Inflammatory macrophage treated with lipopolysaccharide for 4 hours (primary cell): ENCODE measurements at regions not wholly inside any gene's neighbourhood (a gene's known extent, or its start where the extent isn't known, plus 50 kb on each side); places are given as distances from the start of the nearest gene placed in this dataset.
A peak's percentile ranks its signal among the peaks of the same experiment; 100 is the strongest.
"Not testable (repeated sequence)": the region's sequence is repeated elsewhere in the genome, so short reads cannot be mapped to it uniquely, and the experiment has no call there.

Experiments used
- DNase-seq: peaks from one replicate; pipeline ENCODE4 v3.0.0-alpha.2; 2020

GRCh38 chr3:70736009-70736408 lies 423.6 kb upstream of the MDFIC2 start:
- DNase-seq, result no peak

DNA sequence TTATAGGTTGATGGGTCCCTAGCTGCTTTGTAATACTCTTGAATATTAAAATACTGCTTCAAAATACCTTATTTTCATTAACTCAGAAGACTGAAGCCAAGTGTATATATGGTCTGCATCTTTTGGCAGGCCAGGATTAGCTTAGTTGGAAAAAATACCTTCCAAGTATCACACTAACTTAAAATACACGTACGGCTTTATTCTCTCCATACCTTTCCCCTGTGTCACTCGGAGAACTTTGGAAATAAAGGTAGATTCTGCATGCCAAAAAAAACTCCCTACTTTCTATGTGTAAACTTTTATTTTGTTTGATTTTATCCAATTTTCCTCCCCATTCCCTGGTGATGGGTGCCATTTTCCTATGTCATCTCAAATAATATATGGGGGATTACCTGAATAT lies 422.3 kb upstream of the MDFIC2 start:
- no peak for DNase-seq

DNA sequence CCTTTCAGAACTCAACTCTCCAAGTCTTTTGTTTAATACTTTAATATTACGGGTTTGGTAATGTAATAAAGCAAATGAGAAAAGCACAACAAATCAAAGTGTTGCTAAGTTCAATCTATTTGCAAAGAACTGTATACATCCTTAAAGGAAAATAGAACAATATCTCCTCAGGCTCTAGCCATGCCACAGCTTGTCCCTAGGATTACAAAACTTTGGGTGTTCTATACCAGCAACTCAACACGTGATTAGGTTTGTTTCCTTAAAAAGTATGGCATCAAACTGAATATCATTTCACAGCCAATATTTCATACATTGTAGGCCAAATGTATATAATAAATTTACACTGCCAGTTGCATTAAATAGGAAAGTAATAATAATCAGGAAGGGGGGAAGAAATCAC lies 418.6 kb upstream of the MDFIC2 start:
- DNase-seq, result no peak

GRCh38 chr3:70729845-70730244 lies 417.4 kb upstream of the MDFIC2 start:
- no peak for DNase-seq

- no peak for DNase-seq
Measured at GRCh38 chr3:70728311-70728710, 415.9 kb upstream of the MDFIC2 start.

- no peak for DNase-seq
Measured at GRCh38 chr3:70726961-70727360, 414.5 kb upstream of the MDFIC2 start.

DNA sequence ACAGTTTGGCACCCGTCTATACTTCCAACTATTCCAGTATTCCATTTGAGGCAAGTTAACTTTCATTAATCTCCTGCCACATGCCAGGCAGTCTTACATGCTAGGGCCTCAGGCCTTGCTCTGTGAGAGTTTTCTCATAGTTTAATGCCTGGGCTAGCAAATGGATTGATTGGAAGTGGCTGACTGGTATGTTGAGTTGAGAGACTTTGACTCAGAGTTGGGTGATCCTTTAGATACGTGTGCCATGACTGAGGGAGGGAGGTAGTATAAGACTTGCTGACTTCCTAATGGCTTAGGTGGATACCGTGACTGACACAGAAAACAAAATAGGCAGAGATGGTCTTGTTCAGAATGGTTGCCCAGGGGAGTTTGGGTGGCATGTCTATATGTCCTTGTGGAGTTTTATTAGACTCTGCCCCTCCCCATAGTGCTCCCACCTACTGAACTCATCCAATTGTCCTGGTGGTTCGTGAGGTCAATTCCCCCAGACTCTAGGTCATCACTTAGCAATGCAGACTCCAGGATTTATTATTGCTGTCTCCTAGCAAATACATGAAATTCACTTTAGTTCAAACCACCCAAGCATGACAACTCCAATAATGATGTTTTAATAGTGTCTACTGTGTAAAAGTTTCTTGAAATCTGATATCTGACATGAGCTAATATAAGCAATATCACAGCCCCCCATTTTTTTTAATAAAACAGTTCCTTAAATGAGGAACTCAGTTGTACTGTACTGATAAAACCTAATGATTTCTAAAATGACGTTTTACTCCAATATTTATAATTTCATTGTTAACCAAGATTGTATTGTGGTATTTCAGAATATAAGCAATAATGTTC lies 413.9 kb upstream of the MDFIC2 start:
- no peak for DNase-seq

DNA sequence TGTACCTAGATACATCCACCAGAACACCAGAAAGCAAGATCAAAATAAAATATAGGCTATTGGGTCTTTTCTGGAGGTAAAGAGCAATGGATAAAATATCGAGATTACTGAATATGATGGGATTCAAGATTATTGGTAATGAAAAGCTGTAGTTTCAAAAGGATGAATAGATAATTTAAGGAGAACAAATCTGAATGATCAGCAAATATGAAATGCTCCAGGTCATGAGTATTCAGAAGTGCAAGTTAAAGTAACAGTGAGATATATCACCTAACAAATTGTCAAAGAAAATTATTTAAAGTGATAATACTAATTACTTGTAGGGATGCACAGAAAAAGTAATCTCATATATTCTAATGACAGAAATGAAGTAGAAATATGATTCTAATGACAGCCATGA lies 409.6 kb upstream of the MDFIC2 start:
- no peak for DNase-seq

GRCh38 chr3:70716832-70717231 lies 404.4 kb upstream of the MDFIC2 start:
- DNase-seq, result no peak

- no peak for DNase-seq
Measured at GRCh38 chr3:70712449-70713082, 400.1 kb upstream of the MDFIC2 start.

DNA sequence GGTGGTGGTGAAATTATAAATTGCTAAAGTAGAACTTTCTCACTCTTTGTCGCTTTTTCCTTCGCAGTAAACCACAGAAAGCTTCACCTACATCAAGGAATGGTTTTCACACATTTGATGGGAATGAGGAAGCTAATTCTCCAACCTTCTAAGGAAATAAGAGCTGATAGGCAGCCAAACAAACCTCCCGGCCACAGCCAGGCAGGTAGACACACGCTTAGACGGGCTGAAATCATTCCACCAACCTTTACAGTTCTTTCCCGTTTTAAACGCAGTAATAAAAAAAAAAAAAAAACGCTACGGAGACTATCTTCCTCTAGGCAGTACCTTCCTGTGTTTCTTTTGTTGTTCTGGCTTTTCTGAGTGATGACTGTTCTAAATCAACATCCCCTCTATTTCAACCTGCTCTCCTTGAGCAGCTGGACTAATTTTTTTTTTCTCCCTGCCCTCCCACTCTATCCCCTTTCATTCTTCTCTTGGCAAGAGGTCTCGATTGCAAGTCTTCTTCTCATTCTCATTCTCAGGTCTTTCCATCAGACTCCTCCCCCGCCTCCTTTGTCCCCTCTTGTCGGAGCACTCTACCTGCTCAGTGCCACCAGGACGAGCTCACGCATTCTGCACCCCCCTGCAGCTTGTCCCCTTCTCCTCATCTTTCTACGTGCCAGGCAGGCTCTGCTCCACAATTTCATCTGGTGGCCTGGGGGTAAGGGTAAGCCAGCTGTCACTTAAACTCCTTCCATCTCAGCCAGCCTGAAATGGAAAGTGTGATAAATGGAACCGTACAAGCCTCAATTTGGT lies 391.1 kb upstream of the MDFIC2 start:
- DNase-seq, result no peak

GRCh38 chr3:70702132-70702531 lies 389.7 kb upstream of the MDFIC2 start:
- no peak for DNase-seq

GRCh38 chr3:70684701-70685100 lies 372.3 kb upstream of the MDFIC2 start:
- DNase-seq, result no peak

- DNase-seq, result not testable (repeated sequence)
Measured at GRCh38 chr3:70675810-70676209, 363.4 kb upstream of the MDFIC2 start.

DNA sequence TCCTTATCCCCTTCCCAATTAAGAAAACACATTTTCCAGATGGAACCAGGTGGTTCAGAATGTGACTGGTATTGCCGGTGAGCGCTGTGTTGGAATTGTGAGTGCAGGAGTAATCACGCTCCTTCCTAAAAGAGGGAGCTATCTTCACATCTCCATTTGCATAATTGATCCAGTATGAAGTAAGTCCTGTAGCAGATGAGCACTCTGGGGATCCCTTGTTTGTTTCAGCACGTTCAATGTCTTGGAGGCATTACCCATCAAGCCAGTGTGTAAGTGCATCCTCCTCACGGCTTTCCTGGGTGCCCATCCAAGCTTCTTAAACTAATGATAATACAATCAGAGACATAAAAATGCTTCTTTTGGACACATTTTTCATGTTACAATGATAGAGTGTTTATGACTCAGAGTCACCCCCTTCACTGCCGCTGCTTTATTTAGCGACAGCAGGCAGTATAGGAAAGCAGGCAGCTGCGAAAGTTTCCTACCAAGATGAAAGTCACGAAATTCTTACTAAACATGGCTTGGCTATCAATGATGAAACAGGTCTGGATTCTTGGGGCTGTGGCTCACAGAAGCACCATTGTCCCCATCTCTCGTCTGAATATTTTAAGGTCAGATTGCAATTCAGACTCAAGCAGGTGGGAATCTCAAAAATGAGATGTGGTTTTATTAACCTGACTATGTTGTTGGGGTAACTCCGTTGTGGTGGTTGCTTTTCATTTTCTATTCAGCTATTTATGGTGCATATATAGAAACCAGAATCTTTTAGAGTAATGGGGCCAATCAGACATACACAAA lies 346.3 kb upstream of the MDFIC2 start:
- DNase-seq, result no peak

GRCh38 chr3:70657454-70657853 lies 345.0 kb upstream of the MDFIC2 start:
- DNase-seq, result no peak

GRCh38 chr3:70647823-70648222 lies 335.4 kb upstream of the MDFIC2 start:
- no peak for DNase-seq

DNA sequence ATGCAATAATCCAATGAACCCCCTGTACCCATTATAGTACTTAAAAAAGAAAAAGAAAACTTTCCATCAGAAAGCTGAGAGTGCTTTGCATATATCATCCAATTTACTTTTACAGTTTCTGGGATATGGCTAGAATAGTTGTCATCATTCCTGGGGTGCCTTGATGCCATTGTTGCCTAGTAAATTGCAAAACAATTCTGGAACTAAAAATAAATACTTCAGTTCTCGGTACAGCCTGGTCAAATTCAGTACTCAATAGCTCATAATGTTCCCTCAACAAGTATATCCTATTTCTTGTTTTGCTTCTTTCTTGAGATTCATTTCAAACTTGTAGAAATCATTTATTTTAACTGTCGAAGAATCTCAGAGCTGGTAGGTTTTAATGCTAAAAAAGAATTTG lies 334.7 kb upstream of the MDFIC2 start:
- DNase-seq, result no peak

DNA sequence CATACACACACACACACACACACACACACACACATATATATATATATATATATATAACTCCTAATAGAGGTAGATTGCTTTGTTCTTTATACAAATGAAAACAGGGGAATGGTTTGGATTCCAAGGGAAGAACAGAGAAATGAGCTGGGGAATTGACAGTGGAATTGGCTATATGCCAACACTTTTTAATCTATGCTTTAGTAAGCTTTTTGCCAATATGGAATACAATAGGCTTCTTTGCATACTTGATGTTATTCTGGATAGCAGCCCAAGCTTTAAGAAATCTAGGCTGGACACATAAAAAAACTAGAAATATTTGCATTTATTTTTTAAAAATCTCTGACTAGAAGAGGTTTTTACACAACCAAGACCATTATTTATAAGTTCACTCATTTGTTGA lies 334.2 kb upstream of the MDFIC2 start:
- no peak for DNase-seq

- DNase-seq, result no peak
Measured at GRCh38 chr3:70640481-70640880, 328.0 kb upstream of the MDFIC2 start.

DNA sequence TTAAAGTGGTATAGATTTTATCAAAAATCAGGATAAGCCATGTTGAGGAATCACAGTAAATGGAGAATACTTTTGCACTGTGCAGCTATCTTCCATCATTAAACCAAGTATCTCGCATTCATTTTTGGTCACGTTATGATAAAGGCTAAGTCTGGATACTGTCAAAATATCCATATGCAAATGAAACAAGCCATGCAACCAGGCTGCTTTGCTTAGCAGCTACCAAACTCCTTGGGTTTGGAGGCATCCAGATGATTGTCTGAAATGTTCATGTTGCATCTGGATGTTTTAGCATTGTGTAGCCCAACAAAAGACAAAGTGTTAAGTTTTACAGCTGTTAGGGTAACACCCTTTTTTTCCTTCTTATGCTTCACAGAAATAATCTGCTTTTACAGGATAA lies 322.9 kb upstream of the MDFIC2 start:
- no peak for DNase-seq

DNA sequence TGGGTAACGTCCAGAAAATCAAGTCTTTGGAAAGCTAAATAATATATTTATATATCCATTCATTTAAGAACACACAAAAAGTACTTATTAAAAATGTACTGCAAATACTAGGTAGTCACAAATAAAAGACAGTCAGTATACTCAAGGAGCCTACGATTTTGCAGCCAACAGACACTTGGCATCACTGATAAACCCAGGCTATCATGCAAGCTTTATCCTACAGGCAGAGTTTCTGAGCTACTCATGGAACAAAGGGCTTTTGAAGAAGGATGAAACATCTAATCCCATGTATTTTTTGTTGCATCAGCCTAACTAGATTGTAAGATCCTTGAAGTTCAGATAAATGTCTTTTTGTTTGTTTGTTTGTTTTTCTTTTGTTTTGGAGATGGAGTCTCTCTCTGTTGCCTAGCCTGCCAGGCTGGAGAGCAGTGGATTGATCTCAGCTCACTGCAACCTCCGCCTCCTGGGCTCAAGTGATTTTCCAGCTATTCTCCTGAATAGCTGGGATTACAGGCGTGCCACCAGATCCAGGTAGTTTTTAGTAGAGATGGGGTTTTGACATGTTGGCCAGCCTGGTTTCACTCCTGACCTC lies 319.4 kb upstream of the MDFIC2 start:
- DNase-seq, result no peak

- DNase-seq, result peak; percentile 22
Measured at GRCh38 chr3:70621451-70621850, 309.0 kb upstream of the MDFIC2 start.
